ENCODE measurements at regions not wholly inside any gene's neighbourhood (a gene's known extent, or its start where the extent isn't known, plus 50 kb on each side); places are given as distances from the start of the nearest gene placed in this dataset.

DNA sequence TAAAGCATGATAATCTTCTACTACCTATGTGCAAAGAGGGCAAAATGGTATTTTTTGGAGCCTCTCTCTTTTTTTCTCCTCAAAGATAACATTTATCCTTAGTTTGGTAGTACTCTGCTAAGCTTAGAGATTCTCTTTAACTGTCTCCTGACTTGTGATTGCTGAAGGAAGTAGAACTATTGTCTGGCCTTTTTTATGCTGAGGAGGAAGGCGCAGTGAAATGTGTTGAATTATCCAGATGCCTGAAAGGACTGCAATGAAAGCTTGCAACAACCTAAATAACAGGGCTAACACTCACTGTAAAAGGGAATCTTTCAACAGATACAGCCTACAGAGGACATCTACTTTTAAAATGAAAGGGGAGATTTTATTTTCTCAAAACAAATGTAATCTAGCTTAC, 59.5 kb upstream of the CCDC160 start:
- H4K20me1 ChIP-seq (ENCODE audit: insufficient read depth, low read length) = no peaks in the 10 kb centered on the region
- no peak for DNase-seq (ENCODE audit: insufficient read length, low spot score, missing footprints)
- H3K36me3 ChIP-seq (ENCODE audit: insufficient read depth, low read length) = no peaks in the 10 kb centered on the region
- H3K4me1 ChIP-seq (ENCODE audit: insufficient read depth, low read length) = no peaks in the 10 kb centered on the region
- H2AFZ ChIP-seq (ENCODE audit: low read length) = no peak overlapping the region
- H3K27me3 ChIP-seq (ENCODE audit: insufficient read depth, low read length) = peaks cover 18% of the 10 kb centered on the region
- no peak overlapping the region for H3K27ac ChIP-seq (ENCODE audit: low read depth, low read length)
- H3K4me2 ChIP-seq (ENCODE audit: insufficient read depth, low read length) = no peak overlapping the region
- H3K9me3 ChIP-seq (ENCODE audit: low read depth, low read length) = no peaks in the 10 kb centered on the region
- no peak overlapping the region for H3K4me3 ChIP-seq (ENCODE audit: insufficient read depth, low read length)
- no peaks in the 10 kb centered on the region for H3K79me2 ChIP-seq (ENCODE audit: insufficient read depth, low read length)
- TF ChIP-seq, protein P1, sequence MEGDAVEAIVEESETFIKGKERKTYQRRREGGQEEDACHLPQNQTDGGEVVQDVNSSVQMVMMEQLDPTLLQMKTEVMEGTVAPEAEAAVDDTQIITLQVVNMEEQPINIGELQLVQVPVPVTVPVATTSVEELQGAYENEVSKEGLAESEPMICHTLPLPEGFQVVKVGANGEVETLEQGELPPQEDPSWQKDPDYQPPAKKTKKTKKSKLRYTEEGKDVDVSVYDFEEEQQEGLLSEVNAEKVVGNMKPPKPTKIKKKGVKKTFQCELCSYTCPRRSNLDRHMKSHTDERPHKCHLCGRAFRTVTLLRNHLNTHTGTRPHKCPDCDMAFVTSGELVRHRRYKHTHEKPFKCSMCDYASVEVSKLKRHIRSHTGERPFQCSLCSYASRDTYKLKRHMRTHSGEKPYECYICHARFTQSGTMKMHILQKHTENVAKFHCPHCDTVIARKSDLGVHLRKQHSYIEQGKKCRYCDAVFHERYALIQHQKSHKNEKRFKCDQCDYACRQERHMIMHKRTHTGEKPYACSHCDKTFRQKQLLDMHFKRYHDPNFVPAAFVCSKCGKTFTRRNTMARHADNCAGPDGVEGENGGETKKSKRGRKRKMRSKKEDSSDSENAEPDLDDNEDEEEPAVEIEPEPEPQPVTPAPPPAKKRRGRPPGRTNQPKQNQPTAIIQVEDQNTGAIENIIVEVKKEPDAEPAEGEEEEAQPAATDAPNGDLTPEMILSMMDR (IDR thresholded peaks at IDR 0.05; ENCODE audit: extremely low read depth, low read depth, low read length) = no peak

DNA sequence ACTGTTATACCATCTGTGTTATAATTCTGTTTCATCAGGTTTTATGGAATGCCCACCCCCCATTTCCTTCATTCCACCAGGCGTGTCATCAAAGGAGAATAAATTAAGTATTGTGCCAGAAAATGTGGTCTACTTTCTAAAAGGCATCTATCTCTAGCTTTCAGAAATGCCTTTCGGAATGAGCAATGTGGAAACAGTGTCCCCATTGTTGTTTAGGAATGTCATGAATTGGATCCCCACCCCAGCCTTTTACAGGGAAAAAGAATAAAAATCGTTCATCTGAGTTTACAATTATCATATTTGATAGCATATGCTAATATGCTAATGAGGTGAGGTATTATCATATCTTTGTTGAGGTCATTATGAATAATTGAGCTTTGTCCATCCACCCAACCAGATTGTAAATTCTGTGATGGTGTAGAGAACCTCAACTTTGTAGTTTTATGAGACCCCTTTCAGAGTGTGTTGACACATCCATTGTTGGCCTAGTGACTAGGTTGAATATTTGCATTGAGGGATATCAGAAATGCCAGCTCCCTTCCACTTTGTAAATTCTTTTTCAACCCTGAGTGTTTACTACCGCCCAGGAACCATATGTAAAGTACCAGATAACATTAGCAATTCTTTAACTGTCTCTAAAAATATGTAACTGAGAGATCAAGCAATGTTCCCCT, 56.2 kb upstream of the CCDC160 start:
- Histone ChIP-seq H3K4me2 (ENCODE audit: insufficient read depth, low read length) (no peak overlapping the region), H3K27ac (ENCODE audit: low read depth, low read length) (no peak overlapping the region), H3K27me3 (ENCODE audit: insufficient read depth, low read length) (peaks cover 7% of the 10 kb centered on the region), H2AFZ (ENCODE audit: low read length) (no peak overlapping the region), H3K79me2 (ENCODE audit: insufficient read depth, low read length) (no peaks in the 10 kb centered on the region), H3K4me3 (ENCODE audit: insufficient read depth, low read length) (no peak overlapping the region), H3K36me3 (ENCODE audit: insufficient read depth, low read length) (no peaks in the 10 kb centered on the region), H3K9me3 (ENCODE audit: low read depth, low read length) (no peaks in the 10 kb centered on the region), H4K20me1 (ENCODE audit: insufficient read depth, low read length) (no peaks in the 10 kb centered on the region), H3K4me1 (ENCODE audit: insufficient read depth, low read length) (no peaks in the 10 kb centered on the region)
- TF ChIP-seq, protein P1 (IDR thresholded peaks at IDR 0.05; ENCODE audit: extremely low read depth, low read depth, low read length) = no peak
- DNase-seq (ENCODE audit: insufficient read length, low spot score, missing footprints) = no peak

- no peak overlapping the region for H3K27ac ChIP-seq (ENCODE audit: low read depth, low read length)
Measured at GRCh38 chrX:134181275-134181660, 55.7 kb upstream of the CCDC160 start.

GRCh38 chrX:134183665-134184064, 53.3 kb upstream of the CCDC160 start:
- DNase-seq (ENCODE audit: insufficient read length, low spot score, missing footprints) = no peak
- Histone ChIP-seq H3K4me2 (ENCODE audit: insufficient read depth, low read length) (no peak overlapping the region), H3K27me3 (ENCODE audit: insufficient read depth, low read length) (peaks cover 7% of the 10 kb centered on the region), H2AFZ (ENCODE audit: low read length) (no peak overlapping the region), H4K20me1 (ENCODE audit: insufficient read depth, low read length) (no peaks in the 10 kb centered on the region), H3K36me3 (ENCODE audit: insufficient read depth, low read length) (no peaks in the 10 kb centered on the region), H3K4me1 (ENCODE audit: insufficient read depth, low read length) (no peaks in the 10 kb centered on the region), H3K4me3 (ENCODE audit: insufficient read depth, low read length) (no peak overlapping the region), H3K27ac (ENCODE audit: low read depth, low read length) (no peak overlapping the region), H3K9me3 (ENCODE audit: low read depth, low read length) (no peaks in the 10 kb centered on the region), H3K79me2 (ENCODE audit: insufficient read depth, low read length) (no peaks in the 10 kb centered on the region)
- TF ChIP-seq, protein P1 (IDR thresholded peaks at IDR 0.05; ENCODE audit: extremely low read depth, low read depth, low read length) = no peak

More at GRCh38 chrX:134181275-134181660, 55.7 kb upstream of the CCDC160 start:
- H3K27me3 ChIP-seq (ENCODE audit: insufficient read depth, low read length) = peaks cover 7% of the 10 kb centered on the region
- no peak for DNase-seq (ENCODE audit: insufficient read length, low spot score, missing footprints)
- H4K20me1 ChIP-seq (ENCODE audit: insufficient read depth, low read length) = no peaks in the 10 kb centered on the region
- H3K9me3 ChIP-seq (ENCODE audit: low read depth, low read length) = no peaks in the 10 kb centered on the region
- TF ChIP-seq, protein P1 (IDR thresholded peaks at IDR 0.05; ENCODE audit: extremely low read depth, low read depth, low read length) = no peak
- H3K36me3 ChIP-seq (ENCODE audit: insufficient read depth, low read length) = no peaks in the 10 kb centered on the region
- no peak overlapping the region for H2AFZ ChIP-seq (ENCODE audit: low read length)
- no peaks in the 10 kb centered on the region for H3K79me2 ChIP-seq (ENCODE audit: insufficient read depth, low read length)
- no peaks in the 10 kb centered on the region for H3K4me1 ChIP-seq (ENCODE audit: insufficient read depth, low read length)
- H3K4me2 ChIP-seq (ENCODE audit: insufficient read depth, low read length) = no peak overlapping the region
- H3K4me3 ChIP-seq (ENCODE audit: insufficient read depth, low read length) = no peak overlapping the region
